Stimulated activated CD4-positive, alpha-beta T cell treated with anti-CD3 and anti-CD28 coated beads, Interleukin-15, amount 100 ng/mL, for 24 hours (primary cell): ENCODE measurements at regions not wholly inside any gene's neighbourhood (a gene's known extent, or its start where the extent isn't known, plus 50 kb on each side); places are given as distances from the start of the nearest gene placed in this dataset.
"Not testable (repeated sequence)": the region's sequence is repeated elsewhere in the genome, so short reads cannot be mapped to it uniquely, and the experiment has no call there.

Experiments
- DNase-seq: peaks from one replicate; pipeline ENCODE4 v3.0.0-alpha.2; 2020

- DNase-seq, result no peak
These were observed 663.4 kb upstream of the DEFB115 start for GRCh38 chr20:30594112-30594511.

- no peak for DNase-seq
These were observed 661.8 kb upstream of the DEFB115 start for GRCh38 chr20:30595698-30596097.

GRCh38 chr20:30597429-30597828, 660.0 kb upstream of the DEFB115 start:
- not testable (repeated sequence) for DNase-seq

- DNase-seq, result no peak
These were observed 658.8 kb upstream of the DEFB115 start for GRCh38 chr20:30598460-30599230.

GRCh38 chr20:30599990-30600389, 657.5 kb upstream of the DEFB115 start:
- no peak for DNase-seq

GRCh38 chr20:30601974-30602373, 655.5 kb upstream of the DEFB115 start:
- DNase-seq, result no peak

- DNase-seq, result no peak
These were observed 655.0 kb upstream of the DEFB115 start for GRCh38 chr20:30602424-30602823.

- no peak for DNase-seq
These were observed 650.5 kb upstream of the DEFB115 start for GRCh38 chr20:30606990-30607389.

- no peak for DNase-seq
These were observed 647.3 kb upstream of the DEFB115 start for GRCh38 chr20:30610029-30610693.

- no peak for DNase-seq
These were observed 646.7 kb upstream of the DEFB115 start for GRCh38 chr20:30610751-30611150.

GRCh38 chr20:30611239-30611984, 646.1 kb upstream of the DEFB115 start:
- no peak for DNase-seq

- DNase-seq, result no peak
These were observed 645.1 kb upstream of the DEFB115 start for GRCh38 chr20:30612344-30612743.

GRCh38 chr20:30621346-30621745, 636.1 kb upstream of the DEFB115 start:
- DNase-seq, result not testable (repeated sequence)

- not testable (repeated sequence) for DNase-seq
These were observed 633.2 kb upstream of the DEFB115 start for GRCh38 chr20:30624310-30624709.

GRCh38 chr20:30629376-30629775, 628.1 kb upstream of the DEFB115 start:
- DNase-seq, result not testable (repeated sequence)

- DNase-seq, result no peak
These were observed 626.7 kb upstream of the DEFB115 start for GRCh38 chr20:30630761-30631160.

GRCh38 chr20:30631261-30631789, 626.1 kb upstream of the DEFB115 start:
- not testable (repeated sequence) for DNase-seq

- not testable (repeated sequence) for DNase-seq
These were observed 624.7 kb upstream of the DEFB115 start for GRCh38 chr20:30632773-30633172.

- not testable (repeated sequence) for DNase-seq
These were observed 615.9 kb upstream of the DEFB115 start for GRCh38 chr20:30641522-30641921.

- DNase-seq, result not testable (repeated sequence)
These were observed 596.5 kb upstream of the DEFB115 start for GRCh38 chr20:30660982-30661381.

- DNase-seq, result not testable (repeated sequence)
These were observed 589.0 kb upstream of the DEFB115 start for GRCh38 chr20:30668418-30668817.

GRCh38 chr20:30669330-30670029, 588.0 kb upstream of the DEFB115 start:
- not testable (repeated sequence) for DNase-seq

GRCh38 chr20:30671120-30671519, 586.3 kb upstream of the DEFB115 start:
- not testable (repeated sequence) for DNase-seq
